Transverse colon (tissue), 4 donors: ENCODE measurements at regions not wholly inside any gene's neighbourhood (a gene's known extent, or its start where the extent isn't known, plus 50 kb on each side); places are given as distances from the start of the nearest gene placed in this dataset.

Experiments
- DNase-seq: peaks from one replicate; pipeline ENCODE4 v3.0.0-alpha.2; 2019
- H3K27ac ChIP-seq, 4 donors: fragments of 200-600 bp; sonication (generic); 2 replicates each; pipeline ENCODE4 v1.5.1; 2016 to 2018; ENCODE audit warnings: inconsistent platforms in 4 of 4
- H3K27me3 ChIP-seq: fragments of 200-600 bp; sonication (generic); 2 replicates; pipeline ENCODE4 v1.5.1; 2017; ENCODE audit warnings: inconsistent platforms
- H3K36me3 ChIP-seq, 4 donors: fragments of 200-600 bp; sonication (generic); 2 replicates each; pipeline ENCODE4 v1.5.1; 2017 to 2019; ENCODE audit warnings: inconsistent platforms in 4 of 4
- H3K4me1 ChIP-seq, 4 donors: fragments of 200-600 bp; sonication (generic); 2 replicates each; pipeline ENCODE4 v1.5.1; 2017 to 2020; ENCODE audit warnings: inconsistent platforms in 4 of 4
- H3K4me3 ChIP-seq, 4 donors: fragments of 200-600 bp; sonication (generic); 1 replicate in 1 of 4; 2 replicates in 3 of 4; pipeline versions ENCODE4 v1.5.1 to v1.6.1; 2017 to 2019; ENCODE audit warnings: inconsistent platforms in 4 of 4
- H3K9me3 ChIP-seq, 2 donors: fragments of 200-600 bp; sonication (generic); 2 replicates each; pipeline ENCODE4 v1.5.1; 2017 to 2019; ENCODE audit warnings: inconsistent platforms in 2 of 2
- CTCF ChIP-seq, 5 experiments: fragments of 200-600 bp in 3 of 5; fragments of 450-650 bp in 2 of 5; sonication (generic) in 3 of 5; IDR thresholded peaks; 1 replicate in 2 of 5; 2 replicates in 3 of 5; pipeline ENCODE4 v1.5.1; 2016 to 2017; ENCODE audit warnings: antibody characterized with exemption in 5 of 5, inconsistent platforms in 3 of 5, mild to moderate bottlenecking in 2 of 5, moderate library complexity in 1 of 5
- EP300 ChIP-seq: sonication (generic); formaldehyde crosslinking; IDR thresholded peaks from one replicate; pipeline ENCODE4 v1.6.1; 2017; ENCODE audit warnings: antibody characterized with exemption, low read depth
- POLR2A ChIP-seq: fragments of 450-650 bp; IDR thresholded peaks from one replicate; pipeline ENCODE4 v1.6.1; 2016; ENCODE audit warnings: antibody characterized with exemption, mild to moderate bottlenecking, moderate library complexity
- POLR2AphosphoS5 ChIP-seq, 3 donors: sonication (generic); formaldehyde crosslinking; IDR thresholded peaks; one replicate each; pipeline ENCODE4 v1.6.1; 2016; ENCODE audit warnings: antibody characterized with exemption in 3 of 3
- WGBS, 2 donors: methylation state at CpG; one replicate each; pipeline ENCODE4 v1.1.5; 2018; ENCODE audit warnings: low coverage in 1 of 2; 5-methylcytosine and 5-hydroxymethylcytosine counted together
- in situ Hi-C, 4 donors: fragments of 200-750 bp; cut with MboI; loops; one replicate each; pipeline versions ENCODE4 v1.15.0 to v1.15.1; 2017; ENCODE audit warnings: low sequenced_read_pairs in 3 of 4, low pct_ligation_motif_present in 1 of 4, low pct_unique_long_range_greater_than_20kb in 1 of 4
- intact Hi-C: fragments of 100-400 bp; cut with DNase I; formaldehyde crosslinking; loops from one replicate; pipeline ENCODE4 v1.15.1; 2023; ENCODE audit warnings: low total_unique reads

GRCh38 chr7:41886901-41887311, 184.0 kb upstream of the INHBA start:
- H3K27ac ChIP-seq: peak overlapping the region in 3 of 4 donors; percentile 39 to 68 (median 57)
- 25 to 50% methylated on average over 2 to 5 of the region's 5 CpGs for WGBS, 2 donors
- intact Hi-C loops: no loop called here
- TF ChIP-seq POLR2AphosphoS5 (IDR thresholded peaks at IDR 0.05) (no peak), CTCF (IDR thresholded peaks at IDR 0.05) (no peak), POLR2A (no peak), EP300 (no peak)
- no peaks in the 10 kb centered on the region for H3K9me3 ChIP-seq
- no peaks in the 10 kb centered on the region for H3K27me3 ChIP-seq
- H3K36me3 ChIP-seq: no peaks in the 10 kb centered on the region
- H3K4me1 ChIP-seq: peaks cover 13 to 31% (median 28%) of the 10 kb centered on the region in 4 donors
- peak; percentile 73 for DNase-seq
- no peak overlapping the region for H3K4me3 ChIP-seq
- in situ Hi-C loops: no loop called here

GRCh38 chr7:41886262-41886900, 183.5 kb upstream of the INHBA start:
- peak overlapping the region in 3 of 4 donors; percentile 39 to 68 (median 57) for H3K27ac ChIP-seq

GRCh38 chr7:41885748-41886147, 182.9 kb upstream of the INHBA start:
- no peak for TF ChIP-seq CTCF (IDR thresholded peaks at IDR 0.05)
- no peak for TF ChIP-seq POLR2A
- TF ChIP-seq EP300: no peak
- no peak for TF ChIP-seq POLR2AphosphoS5 (IDR thresholded peaks at IDR 0.05)
- H3K27ac ChIP-seq: peak overlapping the region in 2 of 4 donors; percentile 57 to 68
- in situ Hi-C loops: no loop called here
- no peaks in the 10 kb centered on the region for H3K9me3 ChIP-seq
- H3K4me1 ChIP-seq: peaks cover 13 to 31% (median 28%) of the 10 kb centered on the region in 4 donors
- no peaks in the 10 kb centered on the region for H3K27me3 ChIP-seq
- H3K36me3 ChIP-seq: no peaks in the 10 kb centered on the region
- no peak for DNase-seq
- 48 to 50% methylated on average over 3 to 6 of the region's 6 CpGs for WGBS, 2 donors
- H3K4me3 ChIP-seq: no peak overlapping the region
- intact Hi-C loops: no loop called here

More at GRCh38 chr7:41886262-41886900, 183.5 kb upstream of the INHBA start:
- WGBS, 2 donors: 19 to 38% methylated on average over 1 to 6 of the region's 6 CpGs
- H3K9me3 ChIP-seq: no peaks in the 10 kb centered on the region
- H3K4me3 ChIP-seq: no peak overlapping the region
- intact Hi-C loops (no loop called here), in situ Hi-C loops (no loop called here)
- TF ChIP-seq POLR2A (no peak), EP300 (no peak), CTCF (IDR thresholded peaks at IDR 0.05) (no peak), POLR2AphosphoS5 (IDR thresholded peaks at IDR 0.05) (no peak)
- H3K4me1 ChIP-seq: peaks cover 13 to 31% (median 28%) of the 10 kb centered on the region in 4 donors
- DNase-seq: peak; percentile 47
- H3K27me3 ChIP-seq: no peaks in the 10 kb centered on the region
- no peaks in the 10 kb centered on the region for H3K36me3 ChIP-seq

GRCh38 chr7:41885078-41885477, 182.2 kb upstream of the INHBA start:
- no peak for DNase-seq
- H3K27me3 ChIP-seq: no peaks in the 10 kb centered on the region
- peaks cover 13 to 31% (median 28%) of the 10 kb centered on the region in 4 donors for H3K4me1 ChIP-seq
- intact Hi-C loops (no loop called here), in situ Hi-C loops (no loop called here)
- H3K4me3 ChIP-seq: no peak overlapping the region
- no peaks in the 10 kb centered on the region for H3K9me3 ChIP-seq
- no peaks in the 10 kb centered on the region for H3K36me3 ChIP-seq
- no peak for TF ChIP-seq EP300
- no peak for TF ChIP-seq POLR2AphosphoS5 (IDR thresholded peaks at IDR 0.05)
- no peak for TF ChIP-seq POLR2A
- no peak for TF ChIP-seq CTCF (IDR thresholded peaks at IDR 0.05)
- no peak overlapping the region for H3K27ac ChIP-seq
